ENCODE measurements at regions not wholly inside any gene's neighbourhood (a gene's known extent, or its start where the extent isn't known, plus 50 kb on each side); places are given as distances from the start of the nearest gene placed in this dataset.
A peak's percentile ranks its signal among the peaks of the same experiment; 100 is the strongest.

- H3K9me3 ChIP-seq = no peaks in the 10 kb centered on the region
- intact Hi-C loops (cut with DNase I) = no loop called here
These were observed 1398.0 kb upstream of the NXPH2 start for GRCh38 chr2:140178234-140178633.

GRCh38 chr2:140177086-140177485, 1396.9 kb upstream of the NXPH2 start:
- ATAC-seq = no peak

More at GRCh38 chr2:140178234-140178633, 1398.0 kb upstream of the NXPH2 start:
- Histone ChIP-seq H3K4me3 (no peak overlapping the region), H3K27ac (no peak overlapping the region), H3K4me1 (no peaks in the 10 kb centered on the region), H3K36me3 (no peaks in the 10 kb centered on the region), H3K27me3 (no peaks in the 10 kb centered on the region)
- DNase-seq = no peak
- peak; percentile 22 for ATAC-seq
- no peak for TF ChIP-seq CTCF (IDR thresholded peaks at IDR 0.05)

GRCh38 chr2:140173790-140174189, 1393.6 kb upstream of the NXPH2 start:
- H3K4me1 ChIP-seq = no peaks in the 10 kb centered on the region
- no peak for TF ChIP-seq CTCF (IDR thresholded peaks at IDR 0.05)
- intact Hi-C loops (cut with DNase I) = no loop called here
- no peak for ATAC-seq
- H3K9me3 ChIP-seq = peaks cover 0 to 8% of the 10 kb centered on the region in 2 donors
- no peak overlapping the region for H3K4me3 ChIP-seq
- no peaks in the 10 kb centered on the region for H3K27me3 ChIP-seq
- no peak for DNase-seq
- H3K27ac ChIP-seq = no peak overlapping the region
- no peaks in the 10 kb centered on the region for H3K36me3 ChIP-seq

More at GRCh38 chr2:140177086-140177485, 1396.9 kb upstream of the NXPH2 start:
- intact Hi-C loops (cut with DNase I) = no loop called here
- no peaks in the 10 kb centered on the region for H3K9me3 ChIP-seq
- DNase-seq = no peak
- H3K27me3 ChIP-seq = no peaks in the 10 kb centered on the region
- no peaks in the 10 kb centered on the region for H3K4me1 ChIP-seq
- no peak overlapping the region for H3K4me3 ChIP-seq
- H3K36me3 ChIP-seq = no peaks in the 10 kb centered on the region
- no peak for TF ChIP-seq CTCF (IDR thresholded peaks at IDR 0.05)
- H3K27ac ChIP-seq = no peak overlapping the region

- Histone ChIP-seq H3K4me3 (no peak overlapping the region), H3K27ac (no peak overlapping the region), H3K27me3 (no peaks in the 10 kb centered on the region), H3K36me3 (no peaks in the 10 kb centered on the region), H3K9me3 (peaks cover 0 to 3% of the 10 kb centered on the region in 2 donors), H3K4me1 (no peaks in the 10 kb centered on the region)
- ATAC-seq = no peak
- no peak for DNase-seq
- no peak for TF ChIP-seq CTCF (IDR thresholded peaks at IDR 0.05)
- intact Hi-C loops (cut with DNase I) = no loop called here
These were observed 1384.3 kb upstream of the NXPH2 start for GRCh38 chr2:140164449-140164848.

- intact Hi-C loops (cut with DNase I) = no loop called here
- H3K36me3 ChIP-seq = no peaks in the 10 kb centered on the region
- H3K27me3 ChIP-seq = no peaks in the 10 kb centered on the region
- H3K9me3 ChIP-seq = no peaks in the 10 kb centered on the region
- H3K27ac ChIP-seq = no peak overlapping the region
- no peak for TF ChIP-seq CTCF (IDR thresholded peaks at IDR 0.05)
- ATAC-seq (no peak), DNase-seq (no peak)
- H3K4me3 ChIP-seq = no peak overlapping the region
- H3K4me1 ChIP-seq = no peaks in the 10 kb centered on the region
These were observed 1378.1 kb upstream of the NXPH2 start for GRCh38 chr2:140158259-140158658.
